OCI-LY7 (cell line): ENCODE measurements at regions not wholly inside any gene's neighbourhood (a gene's known extent, or its start where the extent isn't known, plus 50 kb on each side); places are given as distances from the start of the nearest gene placed in this dataset. TPM values are rescaled to one million over a fixed set of nuclear protein-coding genes. Genes with fewer than 3 reads are reported as not detected.
"Not testable (repeated sequence)": the region's sequence is repeated elsewhere in the genome, so short reads cannot be mapped to it uniquely, and the experiment has no call there.

Experiments used
- BruUV-seq: library from RNA; stranded (reverse); fragments of 400-500 nt; replicated peaks from 2 replicates; lab custom pipeline; 2021; lab: Mats Ljungman, UMichigan
- CTCF ChIA-PET: fragments of 300-600 bp; sonication (Branson Sonifier 250); formaldehyde crosslinking; loops from one replicate; lab custom pipeline; 2022; ENCODE audit warnings: antibody characterized with exemption; ENCODE audit not compliant: unreplicated experiment; lab: Charles Lee
- POLR2A ChIA-PET: fragments of 300-600 bp; sonication (Branson Sonifier 250); formaldehyde crosslinking; loops from one replicate; lab custom pipeline; 2022; ENCODE audit warnings: antibody characterized with exemption; lab: Charles Lee
- DNase-seq: peaks from one replicate; pipeline ENCODE4 v3.0.0-alpha.2; 2015; ENCODE audit warnings: low spot score
- H2AFZ ChIP-seq: fragments of 200-600 bp; sonication (generic), shearing (Covaris generic); 2 replicates; pipeline ENCODE4 v1.6.1; 2014; ENCODE audit warnings: mild to moderate bottlenecking, antibody characterized with exemption, low read length, moderate library complexity
- H3K27ac ChIP-seq: fragments of 200-600 bp; sonication (generic); 2 replicates; pipeline ENCODE4 v1.5.1; 2014; ENCODE audit warnings: mixed run types, low read depth, mild to moderate bottlenecking, moderate library complexity, low read length, inconsistent platforms; ENCODE audit not compliant: poor library complexity, severe bottlenecking
- H3K36me3 ChIP-seq: fragments of 200-600 bp; sonication (generic); 2 replicates; pipeline ENCODE4 v1.6.1; 2014; ENCODE audit warnings: mild to moderate bottlenecking, antibody characterized with exemption, low read length, moderate library complexity, mixed read lengths; ENCODE audit not compliant: insufficient read depth
- H3K4me1 ChIP-seq: fragments of 200-600 bp; sonication (generic); 2 replicates; pipeline ENCODE4 v1.5.1; 2014; ENCODE audit warnings: mild to moderate bottlenecking, low read length; ENCODE audit not compliant: insufficient read depth, poor library complexity, severe bottlenecking
- H3K4me2 ChIP-seq: fragments of 200-600 bp; sonication (generic); 2 replicates; pipeline ENCODE4 v1.6.1; 2014; ENCODE audit warnings: mild to moderate bottlenecking, low read length
- H3K4me3 ChIP-seq: fragments of 200-600 bp; sonication (generic); 2 replicates; pipeline ENCODE4 v1.5.1; 2014; ENCODE audit warnings: mild to moderate bottlenecking, low read depth, low read length; ENCODE audit not compliant: poor library complexity, severe bottlenecking
- H3K79me2 ChIP-seq: fragments of 200-600 bp; sonication (generic); 2 replicates; pipeline ENCODE4 v1.6.1; 2016; ENCODE audit warnings: low read depth, mild to moderate bottlenecking, low read length, moderate library complexity, mixed read lengths; ENCODE audit not compliant: insufficient read depth
- H3K9me2 ChIP-seq: fragments of 200-600 bp; sonication (generic); 2 replicates; pipeline ENCODE4 v1.6.1; 2016; ENCODE audit warnings: mild to moderate bottlenecking, low read length, mixed read lengths; ENCODE audit not compliant: insufficient read depth
- H3K9me3 ChIP-seq: fragments of 200-600 bp; sonication (generic); 2 replicates; pipeline ENCODE4 v1.6.1; 2014; ENCODE audit warnings: mild to moderate bottlenecking, mixed run types, low read length, mixed read lengths
- H4K20me1 ChIP-seq: fragments of 200-600 bp; sonication (generic); 2 replicates; pipeline ENCODE4 v1.6.1; 2014; ENCODE audit warnings: mild to moderate bottlenecking, antibody characterized with exemption, low read length, moderate library complexity, mixed read lengths; ENCODE audit not compliant: insufficient read depth
- intact Hi-C: fragments of 100-400 bp; cut with micrococcal nuclease; formaldehyde crosslinking; loops from one replicate; pipeline ENCODE4 v1.10.0; 2022; ENCODE audit not compliant: unreplicated experiment
- small RNA-seq: library from RNA; depleted of rRNA; stranded (forward); fragments of <200 nt; gene quantifications from one replicate; pipeline ENCODE3, GENCODE V24; 2014

GRCh38 chr9:64920147-64920546 lies 364.9 kb downstream of the FOXD4L5 start:
- H3K4me2 ChIP-seq, CTCF ChIA-PET, H3K4me1 ChIP-seq, H3K36me3 ChIP-seq, H3K9me2 ChIP-seq, intact Hi-C loops, BruUV-seq, DNase-seq, H3K4me3 ChIP-seq, H4K20me1 ChIP-seq, H3K79me2 ChIP-seq, POLR2A ChIA-PET, H3K9me3 ChIP-seq, H3K27ac ChIP-seq, H2AFZ ChIP-seq: not testable (repeated sequence)

DNA sequence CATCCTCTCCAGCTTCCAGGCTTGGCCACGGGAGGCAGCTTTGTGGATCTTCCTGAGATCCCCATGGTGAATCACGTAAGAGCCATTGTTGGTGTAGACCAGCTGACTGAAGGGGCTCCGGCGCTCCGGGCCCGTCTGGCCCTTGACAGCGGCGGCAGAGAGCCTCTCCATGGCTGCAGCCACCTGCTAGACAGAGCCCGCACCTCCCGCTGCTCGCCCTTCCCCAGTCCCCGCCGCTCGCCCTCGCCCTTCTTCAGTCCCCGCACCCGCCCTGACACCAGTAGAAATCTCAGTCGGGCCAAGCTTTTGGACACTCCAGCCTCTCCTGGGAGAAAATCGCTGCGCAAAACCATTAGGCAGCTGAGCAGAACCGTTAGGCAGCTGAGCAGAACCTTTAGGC lies 396.4 kb downstream of the FOXD4L5 start:
- CTCF ChIA-PET, intact Hi-C loops, H3K4me3 ChIP-seq, POLR2A ChIA-PET, H4K20me1 ChIP-seq, H3K9me2 ChIP-seq, DNase-seq, H3K9me3 ChIP-seq, BruUV-seq, H3K79me2 ChIP-seq, H3K36me3 ChIP-seq, H3K27ac ChIP-seq, H3K4me2 ChIP-seq, H2AFZ ChIP-seq, H3K4me1 ChIP-seq: not testable (repeated sequence)

GRCh38 chr9:64870594-64870993 lies 414.4 kb downstream of the FOXD4L5 start:
- peak; percentile 69 for DNase-seq
- BruUV-seq, H4K20me1 ChIP-seq: not testable (repeated sequence)

More at GRCh38 chr9:64870594-64870993, 414.4 kb downstream of the FOXD4L5 start:
- H3K4me1 ChIP-seq, H3K9me3 ChIP-seq, intact Hi-C loops, H2AFZ ChIP-seq, H3K9me2 ChIP-seq, H3K4me2 ChIP-seq, H3K4me3 ChIP-seq, CTCF ChIA-PET, H3K36me3 ChIP-seq, POLR2A ChIA-PET: not testable (repeated sequence)
- H3K79me2 ChIP-seq: peaks cover 17% of the 10 kb centered on the region; the same call in 1 of the 2 replicates
- H3K27ac ChIP-seq: peak overlapping the region; percentile 63

Small RNA genes in the stretch of these regions (small RNA-seq; reads per million reads assigned to genes)
- not detected for gene RNU6-1293P
